BJ (cell line): ENCODE measurements at regions not wholly inside any gene's neighbourhood (a gene's known extent, or its start where the extent isn't known, plus 50 kb on each side); places are given as distances from the start of the nearest gene placed in this dataset.

Experiments
- CTCF ChIA-PET: fragments of 350-600 bp; formaldehyde crosslinking; extraction: SDS; loops from one replicate; lab custom pipeline; 2021; ENCODE audit warnings: antibody characterized with exemption, inconsistent platforms; lab: Yijun Ruan, JAX
- POLR2A ChIA-PET: fragments of 300-600 bp; sonication (Branson Sonifier 250); formaldehyde crosslinking; extraction: SDS; loops from one replicate; lab custom pipeline; 2021; ENCODE audit warnings: antibody characterized with exemption; lab: Charles Lee
- DNase-seq: peaks from one replicate; pipeline ENCODE4 v3.0.0-alpha.2; 2011; ENCODE audit warnings: low read depth
- H3K27me3 ChIP-seq: 2 replicates; pipeline ENCODE4 v1.6.0; 2011; ENCODE audit warnings: low read length; ENCODE audit not compliant: control insufficient read depth, insufficient read depth
- H3K36me3 ChIP-seq: 2 replicates; pipeline ENCODE4 v1.5.1; 2011; ENCODE audit warnings: low read length; ENCODE audit not compliant: control insufficient read depth, insufficient read depth
- H3K4me3 ChIP-seq: 2 replicates; pipeline ENCODE4 v1.5.1; 2011; ENCODE audit warnings: low read depth, mild to moderate bottlenecking, control low read depth, low read length
- TF ChIP-seq, protein P1 (sequence below): IDR thresholded peaks from 2 replicates; pipeline ENCODE4 v1.5.1; 2011; ENCODE audit warnings: low read depth, mild to moderate bottlenecking, control low read depth, inconsistent platforms, low read length, moderate library complexity; ENCODE audit not compliant: insufficient read depth

DNA sequence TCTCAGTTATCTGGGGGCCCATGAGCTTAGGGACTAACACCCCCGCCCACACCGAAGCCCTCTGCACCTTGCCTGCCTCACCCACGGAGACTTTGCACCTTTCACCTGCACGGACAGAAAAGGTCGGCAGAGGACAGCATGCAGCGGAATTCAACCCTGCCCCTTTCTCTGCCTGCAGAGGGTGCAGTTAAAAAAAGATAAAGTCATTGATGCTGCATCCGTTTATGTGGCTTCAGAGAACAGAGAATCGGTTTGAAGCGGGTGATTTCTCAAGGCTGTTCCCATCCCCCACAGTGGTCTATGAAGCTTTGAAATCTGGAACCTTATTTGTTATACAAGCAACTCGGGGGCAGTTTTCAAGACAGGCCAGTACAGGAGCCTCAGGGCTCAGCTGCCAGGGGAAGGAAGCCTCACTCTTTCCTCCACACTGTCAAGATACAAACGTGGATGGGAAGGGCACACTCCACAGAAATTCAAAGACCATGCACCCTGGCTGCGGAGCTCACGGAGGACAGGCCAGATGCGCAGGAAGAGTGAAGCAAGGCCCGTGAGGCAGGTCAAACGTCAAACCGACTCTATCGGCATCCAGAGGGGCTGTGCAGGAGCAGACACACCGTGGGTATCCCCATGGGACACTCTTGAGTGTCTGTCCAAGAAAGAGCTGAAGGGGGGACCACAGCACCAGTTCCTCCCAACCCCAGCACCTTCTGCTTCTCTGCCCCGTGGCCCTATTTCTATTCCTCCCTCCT is 66.3 kb downstream of the INSIG1 start:
- Histone ChIP-seq H3K27me3 (peaks cover 14% of the 10 kb centered on the region), H3K36me3 (no peaks in the 10 kb centered on the region), H3K4me3 (no peak overlapping the region)
- TF ChIP-seq, protein P1, sequence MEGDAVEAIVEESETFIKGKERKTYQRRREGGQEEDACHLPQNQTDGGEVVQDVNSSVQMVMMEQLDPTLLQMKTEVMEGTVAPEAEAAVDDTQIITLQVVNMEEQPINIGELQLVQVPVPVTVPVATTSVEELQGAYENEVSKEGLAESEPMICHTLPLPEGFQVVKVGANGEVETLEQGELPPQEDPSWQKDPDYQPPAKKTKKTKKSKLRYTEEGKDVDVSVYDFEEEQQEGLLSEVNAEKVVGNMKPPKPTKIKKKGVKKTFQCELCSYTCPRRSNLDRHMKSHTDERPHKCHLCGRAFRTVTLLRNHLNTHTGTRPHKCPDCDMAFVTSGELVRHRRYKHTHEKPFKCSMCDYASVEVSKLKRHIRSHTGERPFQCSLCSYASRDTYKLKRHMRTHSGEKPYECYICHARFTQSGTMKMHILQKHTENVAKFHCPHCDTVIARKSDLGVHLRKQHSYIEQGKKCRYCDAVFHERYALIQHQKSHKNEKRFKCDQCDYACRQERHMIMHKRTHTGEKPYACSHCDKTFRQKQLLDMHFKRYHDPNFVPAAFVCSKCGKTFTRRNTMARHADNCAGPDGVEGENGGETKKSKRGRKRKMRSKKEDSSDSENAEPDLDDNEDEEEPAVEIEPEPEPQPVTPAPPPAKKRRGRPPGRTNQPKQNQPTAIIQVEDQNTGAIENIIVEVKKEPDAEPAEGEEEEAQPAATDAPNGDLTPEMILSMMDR = no peak
- POLR2A ChIA-PET = no interaction called here
- DNase-seq = no peak
- CTCF ChIA-PET = interaction anchor here (0.8 to 1.9 kb wide), 3 partner anchors 11 to 437 kb away, joined by 3 to 7 read pairs (median 3); no protein-coding TSS in a partner anchor

DNA sequence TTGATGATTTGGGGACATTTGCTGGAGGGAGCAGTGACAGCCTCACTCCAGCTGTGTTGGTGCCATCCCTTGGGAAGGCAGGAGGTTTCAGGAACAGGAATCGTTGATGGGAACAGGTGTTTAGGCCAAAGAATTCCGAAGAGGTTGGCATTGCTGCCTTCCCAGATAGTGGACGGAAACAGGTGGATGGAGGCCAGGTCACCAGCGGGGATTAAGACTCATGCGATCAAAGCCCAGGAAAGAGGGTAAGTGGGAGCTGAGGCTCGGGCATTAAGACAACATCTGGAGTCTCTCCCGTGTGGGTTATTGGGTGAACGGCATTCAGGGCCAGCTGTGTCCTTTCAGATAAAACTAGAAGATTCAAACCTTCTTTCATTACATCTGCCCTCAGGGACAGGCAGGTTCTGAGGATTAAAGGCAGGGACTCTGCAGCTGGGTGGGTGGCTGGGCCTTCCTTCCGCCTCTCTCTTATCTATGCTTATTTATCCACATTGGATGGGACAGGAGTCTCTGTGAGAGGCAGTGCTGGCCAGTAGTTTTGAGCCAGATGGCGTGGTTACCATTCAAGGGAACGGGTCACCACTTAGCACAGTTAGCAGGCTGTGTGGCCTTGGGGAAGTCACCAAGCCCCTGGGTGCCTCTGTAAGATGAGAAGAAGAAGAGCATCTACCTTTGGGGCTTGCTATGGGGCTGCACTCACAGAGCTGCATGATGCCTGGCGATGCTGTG is 67.6 kb downstream of the INSIG1 start:
- Histone ChIP-seq H3K4me3 (no peak overlapping the region), H3K36me3 (no peaks in the 10 kb centered on the region), H3K27me3 (peaks cover 11% of the 10 kb centered on the region)
- no peak for DNase-seq
- TF ChIP-seq, protein P1 = no peak
- ChIA-PET POLR2A (no interaction called here), CTCF (interaction anchor here (1.2 to 1.6 kb wide), 2 partner anchors 10 to 20 kb away, joined by 3 to 5 read pairs; no protein-coding TSS in a partner anchor)

DNA sequence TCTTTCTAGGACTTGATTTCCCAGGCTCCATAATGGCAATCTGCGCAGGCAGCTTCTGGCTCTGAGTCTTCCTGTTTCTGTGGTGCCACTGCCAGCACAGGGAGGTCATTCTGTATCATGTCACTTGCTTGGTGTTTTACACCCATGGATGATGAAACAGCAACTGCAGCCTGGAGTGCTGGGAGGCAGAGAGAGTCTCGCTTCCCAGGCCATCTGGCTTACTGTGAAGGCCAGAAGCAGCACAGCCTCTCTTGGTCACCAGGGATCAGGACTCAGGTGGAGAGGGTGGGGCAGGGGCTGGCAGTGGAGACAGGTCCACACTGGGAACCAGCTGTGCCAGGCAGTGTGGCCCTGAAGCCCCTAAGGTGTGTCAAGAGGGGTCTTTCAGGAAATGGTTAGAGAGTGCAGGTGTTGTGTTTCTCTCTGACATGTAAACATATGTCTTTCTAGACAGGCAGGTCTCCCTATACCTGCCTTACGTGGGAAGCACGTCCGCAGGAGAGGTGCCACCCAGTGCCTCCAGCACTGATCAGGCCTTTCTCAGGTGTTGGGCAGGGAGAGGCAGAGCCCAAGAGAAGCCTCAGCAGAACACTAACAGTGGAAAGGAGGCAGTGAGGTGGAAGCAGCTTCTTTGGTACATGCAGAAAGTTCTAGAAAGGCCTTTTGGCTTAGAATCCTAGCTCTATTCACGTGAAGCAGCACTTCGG is 71.4 kb downstream of the INSIG1 start:
- TF ChIP-seq, protein P1 = no peak
- H3K4me3 ChIP-seq = no peak overlapping the region
- POLR2A ChIA-PET = no interaction called here
- H3K27me3 ChIP-seq = peaks cover 36% of the 10 kb centered on the region
- DNase-seq = no peak
- CTCF ChIA-PET = interaction anchor here (0.8 to 1.6 kb wide), 2 partner anchors 11 kb away, joined by 3 to 4 read pairs; no protein-coding TSS in a partner anchor
- no peaks in the 10 kb centered on the region for H3K36me3 ChIP-seq

DNA sequence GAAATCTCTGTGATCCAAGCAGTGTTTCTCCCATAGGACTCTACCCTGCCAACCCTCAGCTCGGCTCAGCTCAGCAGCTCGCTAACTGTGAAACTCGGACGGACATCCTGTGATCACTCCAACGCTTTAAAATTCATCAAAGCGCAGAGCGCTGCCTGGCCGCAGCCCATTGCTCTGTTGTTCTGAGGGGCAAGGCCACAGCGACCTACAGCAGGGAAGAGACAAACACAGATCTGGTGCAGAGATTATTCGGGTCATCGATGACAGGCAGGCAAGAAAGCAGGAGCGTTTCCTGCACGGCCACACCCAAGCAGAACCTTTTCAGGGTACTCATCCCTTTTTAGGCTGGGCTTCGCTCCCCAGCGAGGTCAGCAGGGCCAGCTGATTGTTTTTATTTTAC is 72.1 kb downstream of the INSIG1 start:
- Histone ChIP-seq H3K36me3 (no peaks in the 10 kb centered on the region), H3K27me3 (peaks cover 37% of the 10 kb centered on the region), H3K4me3 (no peak overlapping the region)
- TF ChIP-seq, protein P1 = no peak
- DNase-seq = no peak
- ChIA-PET POLR2A (no interaction called here), CTCF (interaction anchor here (0.7 to 1.6 kb wide), 4 partner anchors 10 to 456 kb away, joined by 3 to 4 read pairs (median 3); no protein-coding TSS in a partner anchor)
